Testis (tissue), 2 donors: ENCODE measurements at regions not wholly inside any gene's neighbourhood (a gene's known extent, or its start where the extent isn't known, plus 50 kb on each side); places are given as distances from the start of the nearest gene placed in this dataset.

Experiments used
- POLR2A ChIP-seq: fragments of 450-650 bp; IDR thresholded peaks from one replicate; pipeline ENCODE4 v1.6.1; 2017; ENCODE audit warnings: antibody characterized with exemption, mild to moderate bottlenecking, moderate library complexity
- TF ChIP-seq, protein P1 (sequence below), 3 experiments: fragments of 450-650 bp in 2 of 3; fragments of 200-600 bp in 1 of 3; sonication (generic) in 1 of 3; IDR thresholded peaks; one replicate each; pipeline ENCODE4 v1.5.1; 2016 to 2019; ENCODE audit warnings: antibody characterized with exemption in 3 of 3, mild to moderate bottlenecking in 2 of 3, moderate library complexity in 1 of 3

- TF ChIP-seq, protein P1, sequence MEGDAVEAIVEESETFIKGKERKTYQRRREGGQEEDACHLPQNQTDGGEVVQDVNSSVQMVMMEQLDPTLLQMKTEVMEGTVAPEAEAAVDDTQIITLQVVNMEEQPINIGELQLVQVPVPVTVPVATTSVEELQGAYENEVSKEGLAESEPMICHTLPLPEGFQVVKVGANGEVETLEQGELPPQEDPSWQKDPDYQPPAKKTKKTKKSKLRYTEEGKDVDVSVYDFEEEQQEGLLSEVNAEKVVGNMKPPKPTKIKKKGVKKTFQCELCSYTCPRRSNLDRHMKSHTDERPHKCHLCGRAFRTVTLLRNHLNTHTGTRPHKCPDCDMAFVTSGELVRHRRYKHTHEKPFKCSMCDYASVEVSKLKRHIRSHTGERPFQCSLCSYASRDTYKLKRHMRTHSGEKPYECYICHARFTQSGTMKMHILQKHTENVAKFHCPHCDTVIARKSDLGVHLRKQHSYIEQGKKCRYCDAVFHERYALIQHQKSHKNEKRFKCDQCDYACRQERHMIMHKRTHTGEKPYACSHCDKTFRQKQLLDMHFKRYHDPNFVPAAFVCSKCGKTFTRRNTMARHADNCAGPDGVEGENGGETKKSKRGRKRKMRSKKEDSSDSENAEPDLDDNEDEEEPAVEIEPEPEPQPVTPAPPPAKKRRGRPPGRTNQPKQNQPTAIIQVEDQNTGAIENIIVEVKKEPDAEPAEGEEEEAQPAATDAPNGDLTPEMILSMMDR (IDR thresholded peaks at IDR 0.05), result no peak
- TF ChIP-seq POLR2A, result no peak
Observed at GRCh38 chr9:88730780-88731179, 195.8 kb downstream of the NXNL2 start.
